GM12878 (cell line): ENCODE measurements at regions not wholly inside any gene's neighbourhood (a gene's known extent, or its start where the extent isn't known, plus 50 kb on each side); places are given as distances from the start of the nearest gene placed in this dataset.

ENCODE experiments used
- ATAC-seq: fragments of 200-7000 bp; cut with Tn5 transposase; 3 replicates; pipeline ENCODE4 v1.9.1; 2020; ENCODE audit warnings: mild to moderate bottlenecking, moderate library complexity
- BruUV-seq: library from RNA; stranded (reverse); fragments of 400-500 nt; replicated peaks from 2 replicates; lab custom pipeline; 2021; lab: Mats Ljungman, UMichigan
- CTCF ChIA-PET: fragments of 300-600 bp; sonication (Branson Sonifier 250); formaldehyde crosslinking; extraction: SDS; loops from one replicate; lab custom pipeline; 2021; ENCODE audit warnings: inconsistent platforms; lab: Yijun Ruan, JAX
- POLR2A ChIA-PET: fragments of 350-600 bp; formaldehyde crosslinking; extraction: SDS; loops from one replicate; lab custom pipeline; 2021; ENCODE audit warnings: inconsistent platforms; lab: Charles Lee
- RAD21 ChIA-PET: fragments of 300-600 bp; sonication (Branson Sonifier 250); formaldehyde crosslinking; loops from one replicate; lab custom pipeline; 2023; ENCODE audit warnings: antibody characterized with exemption; ENCODE audit not compliant: unreplicated experiment; lab: Charles Lee
- SMC1A ChIA-PET: fragments of 300-600 bp; sonication (Branson Sonifier 250); formaldehyde crosslinking; loops from one replicate; lab custom pipeline; 2023; ENCODE audit not compliant: unreplicated experiment, uncharacterized antibody; lab: Charles Lee
- DNase-seq: peaks from one replicate; pipeline ENCODE4 v3.0.0-alpha.2; 2011; ENCODE audit warnings: low read depth, low spot score
- FAIRE-seq: peaks from 3 replicates; lab custom pipeline; 2011; peaks lifted over from hg19 to GRCh38; lab: Jason Lieb, UNC
- H2AFZ ChIP-seq: 2 replicates; pipeline ENCODE4 v1.6.0; 2011; ENCODE audit warnings: low read depth, low read length, control low read depth; ENCODE audit not compliant: control insufficient read depth
- H3K27ac ChIP-seq: 2 replicates; pipeline ENCODE4 v1.5.1; 2011; ENCODE audit warnings: control low read depth; ENCODE audit not compliant: control insufficient read depth, insufficient read depth
- H3K27me3 ChIP-seq, 2 experiments: replicated peaks in 1 of 2; 2 replicates each; pipeline versions ENCODE4 v1.6.0 to v1.6.1; 2011; ENCODE audit warnings: low read length in 1 of 2; ENCODE audit not compliant: control insufficient read depth in 2 of 2, insufficient read depth in 2 of 2
- H3K36me3 ChIP-seq, 2 experiments: 2 replicates each; pipeline ENCODE4 v1.5.1; 2011; ENCODE audit warnings: low read length in 1 of 2; ENCODE audit not compliant: control insufficient read depth in 2 of 2, insufficient read depth in 2 of 2
- H3K4me1 ChIP-seq: 2 replicates; pipeline ENCODE4 v1.6.1; 2011; ENCODE audit warnings: mild to moderate bottlenecking, low read length, moderate library complexity, mixed read lengths; ENCODE audit not compliant: control insufficient read depth, insufficient read depth
- H3K4me2 ChIP-seq: 2 replicates; pipeline ENCODE4 v1.6.0; 2011; ENCODE audit warnings: control low read depth; ENCODE audit not compliant: control insufficient read depth, insufficient read depth
- H3K4me3 ChIP-seq: fragments of 200-600 bp; sonication (generic); 2 replicates; pipeline ENCODE4 v1.5.1; 2016
- H3K79me2 ChIP-seq: 2 replicates; pipeline ENCODE4 v1.6.0; 2011; ENCODE audit warnings: low read length; ENCODE audit not compliant: control insufficient read depth, insufficient read depth
- H3K9ac ChIP-seq: 2 replicates; pipeline ENCODE4 v1.8.0; 2011; ENCODE audit warnings: low read length, control low read depth, mixed read lengths; ENCODE audit not compliant: control insufficient read depth, insufficient read depth
- H3K9me3 ChIP-seq: replicated peaks from 3 replicates; pipeline ENCODE4 v1.5.1; 2011; ENCODE audit warnings: mild to moderate bottlenecking, low read length; ENCODE audit not compliant: control insufficient read depth, insufficient read depth
- H4K20me1 ChIP-seq: 2 replicates; pipeline ENCODE4 v1.6.0; 2011; ENCODE audit not compliant: control insufficient read depth, insufficient read depth
- CHD4 ChIP-seq: fragments of 200-600 bp; sonication (generic); IDR thresholded peaks from 2 replicates; pipeline ENCODE4 v1.6.1; 2016; ENCODE audit warnings: mild to moderate bottlenecking
- KAT2A ChIP-seq: conservative IDR thresholded peaks from 2 replicates; pipeline ENCODE4 v1.6.1; 2011; ENCODE audit warnings: low read depth, low read length; ENCODE audit not compliant: control insufficient read depth
- POLR2AphosphoS5 ChIP-seq: IDR thresholded peaks from 2 replicates; pipeline ENCODE4 v1.6.1; 2011; ENCODE audit warnings: mild to moderate bottlenecking, low read length, inconsistent platforms
- RAD51 ChIP-seq: fragments of 450-650 bp; IDR thresholded peaks from 2 replicates; pipeline ENCODE4 v1.6.1; 2016; ENCODE audit warnings: moderate library complexity, mild to moderate bottlenecking, inconsistent platforms
- SP1 ChIP-seq: IDR thresholded peaks from one replicate; pipeline ENCODE4 v1.6.1; 2011; ENCODE audit warnings: low read depth, low read length
- TCF3 ChIP-seq: IDR thresholded peaks from 2 replicates; pipeline ENCODE4 v1.6.1; 2012; ENCODE audit warnings: low read depth, mild to moderate bottlenecking, low read length, borderline replicate concordance; ENCODE audit not compliant: insufficient read depth
- ZNF687 ChIP-seq: fragments of 450-650 bp; IDR thresholded peaks from 2 replicates; pipeline ENCODE4 v1.6.1; 2017; ENCODE audit warnings: mild to moderate bottlenecking, moderate library complexity
- WGBS: methylation state at CpG from one replicate; pipeline ENCODE4 v1.1.6; 2016; ENCODE audit warnings: low lambda C conversion rate; ENCODE audit not compliant: insufficient replicate concordance, insufficient coverage; ENCODE audit errors: missing lambda C conversion rate; 5-methylcytosine and 5-hydroxymethylcytosine counted together
- in situ Hi-C: fragments of 300-500 bp; cut with MboI; formaldehyde crosslinking; loops from 9 replicates; pipeline ENCODE4 v1.14.3; 2018; ENCODE audit warnings: mixed read lengths
- intact Hi-C: fragments of 100-400 bp; cut with micrococcal nuclease; formaldehyde crosslinking; loops from one replicate; pipeline ENCODE4 v1.14.2; 2022; ENCODE audit not compliant: unreplicated experiment

GRCh38 chr13:95406176-95406575 lies 104.9 kb upstream of the ABCC4 start:
- no peaks in the 10 kb centered on the region for H3K79me2 ChIP-seq
- ChIA-PET RAD21 (interaction anchor here (0.7 to 12.0 kb wide), 5 partner anchors 25 to 789 kb away, joined by 3 to 290 read pairs (median 32); no protein-coding TSS in a partner anchor), POLR2A (interaction anchor here (0.6 kb wide), 1 partner anchor 215 kb away, joined by 3 read pairs; no protein-coding TSS in a partner anchor), CTCF (interaction anchor here (0.7 to 20.7 kb wide), 16 partner anchors 9 to 788 kb away, joined by 3 to 512 read pairs (median 6); no protein-coding TSS in a partner anchor), SMC1A (interaction anchor here (0.6 to 11.3 kb wide), 10 partner anchors 17 to 453 kb away, joined by 3 to 247 read pairs (median 6); partner anchors contain the start of gene ABCC4)
- intact Hi-C loops (loop anchor here (10.0 kb wide), 1 partner anchor 429 kb away; no protein-coding TSS in a partner anchor), in situ Hi-C loops (loop anchor here (10.0 to 25.0 kb wide), 2 partner anchors 731 to 969 kb away; no protein-coding TSS in a partner anchor)
- no peaks in the 10 kb centered on the region for H3K9me3 ChIP-seq
- 18% methylated on average over 3 of the region's 3 CpGs for WGBS
- no TSS peak for BruUV-seq
- H3K36me3 ChIP-seq, result no peaks in the 10 kb centered on the region
- H2AFZ ChIP-seq, result no peak overlapping the region
- TF ChIP-seq CHD4, result no peak
- no peak for TF ChIP-seq ZNF687
- no peak for TF ChIP-seq TCF3
- TF ChIP-seq RAD51, result no peak
- TF ChIP-seq KAT2A, result no peak
- no peak for TF ChIP-seq POLR2AphosphoS5
- no peak for TF ChIP-seq SP1
- DNase-seq (no peak), ATAC-seq (no peak), FAIRE-seq (no peak)
- H3K9ac ChIP-seq, result no peak overlapping the region
- H4K20me1 ChIP-seq, result no peaks in the 10 kb centered on the region
- H3K27ac ChIP-seq, result no peak overlapping the region
- no peaks in the 10 kb centered on the region for H3K27me3 ChIP-seq
- H3K4me1 ChIP-seq, result peaks cover 7% of the 10 kb centered on the region; the same call in 1 of the 2 replicates
- H3K4me3 ChIP-seq, result no peak overlapping the region
- H3K4me2 ChIP-seq, result no peak overlapping the region
